NT2/D1 (cell line): ENCODE measurements at regions not wholly inside any gene's neighbourhood (a gene's known extent, or its start where the extent isn't known, plus 50 kb on each side); places are given as distances from the start of the nearest gene placed in this dataset.

Experiments
- DNase-seq: peaks from one replicate; pipeline ENCODE4 v3.0.0-alpha.2; 2011; ENCODE audit warnings: low read depth, low spot score
- H3K27me3 ChIP-seq: 2 replicates; pipeline ENCODE4 v1.6.0; 2011; ENCODE audit warnings: mild to moderate bottlenecking; ENCODE audit not compliant: insufficient read length, insufficient read depth
- H3K36me3 ChIP-seq: 2 replicates; pipeline ENCODE4 v1.6.1; 2011; ENCODE audit warnings: mild to moderate bottlenecking, low read length, mixed read lengths; ENCODE audit not compliant: insufficient read depth, insufficient read length
- H3K4me1 ChIP-seq: 2 replicates; pipeline ENCODE4 v1.5.1; 2011; ENCODE audit not compliant: insufficient read depth, insufficient read length
- H3K4me3 ChIP-seq: 2 replicates; pipeline ENCODE4 v1.5.1; 2011; ENCODE audit warnings: low read depth; ENCODE audit not compliant: insufficient read length
- H3K9ac ChIP-seq: 2 replicates; pipeline ENCODE4 v1.6.0; 2011; ENCODE audit warnings: low read depth; ENCODE audit not compliant: insufficient read length
- H3K9me3 ChIP-seq: 2 replicates; pipeline ENCODE4 v1.5.1; 2011; ENCODE audit warnings: mild to moderate bottlenecking, low read length; ENCODE audit not compliant: insufficient read depth
- SUZ12 ChIP-seq: IDR thresholded peaks from 2 replicates; pipeline ENCODE4 v1.6.1; 2011; ENCODE audit not compliant: insufficient read length, insufficient read depth; ENCODE audit errors: extremely low read depth
- YY1 ChIP-seq: IDR thresholded peaks from 2 replicates; pipeline ENCODE4 v1.6.1; 2011; ENCODE audit not compliant: insufficient read length, insufficient read depth
- ZNF274 ChIP-seq: IDR thresholded peaks from 2 replicates; pipeline ENCODE4 v1.6.1; 2011; ENCODE audit warnings: mild to moderate bottlenecking, low read depth, low read length

DNA sequence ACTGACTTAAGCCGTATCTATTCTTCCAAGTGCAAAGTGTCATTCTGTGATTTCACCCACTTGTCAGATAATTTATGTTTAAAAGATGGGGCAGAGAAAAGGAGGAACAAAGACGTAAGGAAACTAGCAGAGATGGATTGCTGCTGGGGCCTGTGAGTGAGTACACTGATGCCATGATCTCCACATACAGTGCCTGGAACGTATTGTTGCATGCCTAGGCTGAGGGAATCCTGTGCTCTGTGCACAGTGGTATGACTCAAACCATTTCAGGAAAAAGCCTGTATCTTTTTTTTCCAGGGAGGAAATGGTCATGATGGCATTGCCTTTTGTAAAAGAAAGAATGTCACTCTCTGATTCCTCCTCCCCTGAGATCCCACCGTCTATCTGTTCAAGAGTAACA lies 359.5 kb upstream of the ADAMTS16 start:
- H3K36me3 ChIP-seq: no peaks in the 10 kb centered on the region
- no peak overlapping the region for H3K4me3 ChIP-seq
- TF ChIP-seq ZNF274: no peak
- no peak for TF ChIP-seq SUZ12
- no peak for TF ChIP-seq YY1
- H3K9ac ChIP-seq: no peak overlapping the region
- H3K27me3 ChIP-seq: no peaks in the 10 kb centered on the region
- no peaks in the 10 kb centered on the region for H3K9me3 ChIP-seq
- DNase-seq: no peak
- no peaks in the 10 kb centered on the region for H3K4me1 ChIP-seq

DNA sequence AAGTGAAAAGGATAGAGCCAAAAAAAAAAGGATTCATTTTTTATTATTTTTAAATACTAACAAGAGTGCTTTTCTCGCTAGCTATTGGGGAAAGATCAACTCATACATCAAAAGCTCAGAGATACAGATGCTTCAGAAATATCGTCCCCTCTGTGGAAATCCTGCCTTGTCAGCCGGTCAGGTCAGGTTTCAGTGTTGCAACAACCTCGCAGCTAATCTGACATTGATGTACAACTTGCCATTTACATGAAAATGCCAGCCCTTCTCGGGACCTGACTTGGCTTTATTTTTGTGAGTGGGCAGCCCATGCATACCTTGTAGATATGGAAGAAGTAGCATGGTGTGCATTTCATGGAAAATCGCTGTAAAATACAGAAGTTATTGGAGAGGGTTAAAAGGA lies 358.8 kb upstream of the ADAMTS16 start:
- H3K4me3 ChIP-seq: no peak overlapping the region
- DNase-seq: no peak
- TF ChIP-seq SUZ12: no peak
- no peak for TF ChIP-seq YY1
- no peak for TF ChIP-seq ZNF274

GRCh38 chr5:4785971-4786370 lies 354.2 kb upstream of the ADAMTS16 start:
- Histone ChIP-seq H3K4me1 (no peaks in the 10 kb centered on the region), H3K36me3 (no peaks in the 10 kb centered on the region), H3K4me3 (no peak overlapping the region), H3K9me3 (no peaks in the 10 kb centered on the region), H3K27me3 (no peaks in the 10 kb centered on the region), H3K9ac (no peak overlapping the region)
- TF ChIP-seq YY1: no peak
- no peak for TF ChIP-seq SUZ12
- TF ChIP-seq ZNF274: no peak
- DNase-seq: no peak

More for the DNA sequence above, 358.8 kb upstream of the ADAMTS16 start:
- H3K27me3 ChIP-seq: no peaks in the 10 kb centered on the region
- no peaks in the 10 kb centered on the region for H3K4me1 ChIP-seq
- H3K9ac ChIP-seq: no peak overlapping the region
- no peaks in the 10 kb centered on the region for H3K36me3 ChIP-seq
- no peaks in the 10 kb centered on the region for H3K9me3 ChIP-seq

GRCh38 chr5:4797445-4797844 lies 342.7 kb upstream of the ADAMTS16 start:
- TF ChIP-seq ZNF274: no peak
- no peak for TF ChIP-seq YY1
- no peak for TF ChIP-seq SUZ12
- Histone ChIP-seq H3K4me3 (no peak overlapping the region), H3K27me3 (no peaks in the 10 kb centered on the region), H3K9me3 (no peaks in the 10 kb centered on the region), H3K9ac (no peak overlapping the region), H3K36me3 (no peaks in the 10 kb centered on the region), H3K4me1 (no peaks in the 10 kb centered on the region)
- no peak for DNase-seq

DNA sequence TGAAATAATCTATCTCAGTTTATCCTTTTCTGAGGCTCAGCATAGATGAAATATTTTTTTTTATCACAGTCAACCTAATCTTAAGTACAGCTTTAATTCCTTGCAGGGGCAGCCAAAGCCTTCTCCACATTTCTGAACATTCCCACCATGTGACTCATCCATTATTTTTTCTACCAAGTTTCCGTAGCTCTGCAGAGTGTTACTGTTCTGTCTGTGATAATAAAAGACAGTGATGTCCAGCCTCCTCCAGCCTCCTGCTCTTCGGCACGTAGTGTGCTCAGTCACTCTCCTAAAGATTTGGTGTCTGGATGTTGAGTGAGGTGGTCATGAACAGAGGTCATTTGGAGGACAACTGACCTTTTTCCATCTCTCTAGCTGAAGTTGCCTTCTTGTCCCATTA lies 338.1 kb upstream of the ADAMTS16 start:
- DNase-seq: no peak
- Histone ChIP-seq H3K4me3 (no peak overlapping the region), H3K36me3 (no peaks in the 10 kb centered on the region), H3K9me3 (no peaks in the 10 kb centered on the region), H3K4me1 (no peaks in the 10 kb centered on the region), H3K27me3 (no peaks in the 10 kb centered on the region), H3K9ac (no peak overlapping the region)
- TF ChIP-seq SUZ12 (no peak), YY1 (no peak), ZNF274 (no peak)

DNA sequence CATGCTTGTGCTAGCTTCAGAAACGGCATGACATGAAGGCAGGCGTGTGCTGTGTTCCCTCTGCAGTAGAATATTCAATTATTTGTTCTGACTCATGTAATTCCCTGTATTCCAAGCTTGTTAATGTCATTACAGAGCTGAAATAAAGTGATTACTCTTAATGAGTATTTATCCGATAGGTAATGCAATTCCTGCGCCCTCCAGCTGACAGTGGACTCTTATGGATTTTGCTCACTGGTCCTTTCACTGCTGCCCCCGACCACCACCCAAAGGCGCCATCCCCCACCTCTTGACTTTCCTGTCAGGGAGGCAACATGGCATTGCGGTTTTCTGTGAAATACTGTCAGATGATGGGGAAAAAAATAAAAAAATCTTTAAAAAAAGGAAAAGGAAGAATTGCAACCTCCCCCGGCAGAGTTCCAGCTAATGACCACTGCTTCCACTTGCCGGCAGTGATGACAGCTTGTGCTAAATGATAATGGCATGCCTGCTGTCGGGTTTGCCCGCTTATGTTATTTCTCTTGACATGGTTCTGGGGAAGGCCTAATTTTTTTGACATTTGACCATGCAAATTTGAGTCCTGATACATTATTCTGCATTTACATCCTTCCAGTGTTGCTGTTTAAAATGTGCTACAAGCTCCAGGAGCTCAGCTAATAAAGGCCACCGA lies 335.3 kb upstream of the ADAMTS16 start:
- TF ChIP-seq YY1 (no peak), SUZ12 (no peak), ZNF274 (no peak)
- Histone ChIP-seq H3K9ac (no peak overlapping the region), H3K36me3 (no peaks in the 10 kb centered on the region), H3K4me1 (no peaks in the 10 kb centered on the region), H3K9me3 (no peaks in the 10 kb centered on the region), H3K27me3 (no peaks in the 10 kb centered on the region), H3K4me3 (no peak overlapping the region)
- DNase-seq: no peak

- H3K36me3 ChIP-seq: no peaks in the 10 kb centered on the region
- TF ChIP-seq ZNF274: no peak
- TF ChIP-seq SUZ12: no peak
- no peak for TF ChIP-seq YY1
- no peak for DNase-seq
Measured at GRCh38 chr5:4815002-4815401, 325.1 kb upstream of the ADAMTS16 start.

More at GRCh38 chr5:4815002-4815401, 325.1 kb upstream of the ADAMTS16 start:
- H3K27me3 ChIP-seq: no peaks in the 10 kb centered on the region
- no peak overlapping the region for H3K9ac ChIP-seq
- no peaks in the 10 kb centered on the region for H3K4me1 ChIP-seq
- no peak overlapping the region for H3K4me3 ChIP-seq
- H3K9me3 ChIP-seq: no peaks in the 10 kb centered on the region
